Kasumi-1 (cell line): ENCODE measurements at regions not wholly inside any gene's neighbourhood (a gene's known extent, or its start where the extent isn't known, plus 50 kb on each side); places are given as distances from the start of the nearest gene placed in this dataset.
"Not testable (repeated sequence)": the region's sequence is repeated elsewhere in the genome, so short reads cannot be mapped to it uniquely, and the experiment has no call there.

Experiments used
- DNase-seq, 2 experiments: peaks; one replicate each; lab custom pipeline; 2025; lab: John Stamatoyannopoulos, UW

GRCh38 chr20:54844346-54844745 is 369.0 kb downstream of the DOK5 start:
- DNase-seq = no peak

- DNase-seq = no peak
These were observed 368.5 kb downstream of the DOK5 start for GRCh38 chr20:54843865-54844264.

DNA sequence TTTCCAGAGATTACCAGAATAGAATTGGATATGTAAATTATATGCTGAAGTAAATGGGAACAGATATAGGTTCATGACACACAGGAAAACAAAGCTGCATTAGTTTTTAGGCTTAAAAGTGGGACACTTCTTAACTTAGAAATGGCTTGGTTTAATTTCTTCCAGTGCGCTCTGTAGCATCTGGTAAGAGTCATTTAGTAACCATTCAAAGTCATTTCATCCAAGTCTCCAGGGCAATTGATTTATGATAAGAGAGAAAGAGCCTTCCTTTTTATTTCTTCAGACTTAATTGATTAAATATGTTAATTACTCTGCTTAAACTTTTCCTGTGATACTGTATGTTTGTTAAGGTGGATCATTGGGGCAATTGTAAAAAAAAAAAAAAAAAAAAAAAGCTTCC is 368.0 kb downstream of the DOK5 start:
- no peak for DNase-seq

DNA sequence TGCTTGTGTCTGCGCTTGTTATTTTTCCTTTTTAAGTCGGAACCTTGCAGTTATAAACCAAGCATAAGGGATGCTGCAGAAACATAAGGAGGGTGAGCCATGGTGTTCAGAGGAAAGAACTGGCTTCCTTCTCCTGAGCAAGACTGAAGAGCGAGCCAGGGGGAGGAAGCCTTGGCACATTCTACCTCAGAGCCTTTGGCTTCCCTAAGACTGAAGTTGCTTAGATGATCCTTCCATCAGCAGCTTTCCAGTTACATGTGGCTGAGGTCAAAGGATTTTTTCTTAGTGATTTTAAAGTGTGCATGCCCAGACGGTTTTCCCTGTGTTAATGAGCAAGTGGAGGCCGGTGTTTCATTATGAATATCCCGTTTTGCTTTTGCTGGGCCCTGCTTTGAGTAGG is 363.8 kb downstream of the DOK5 start:
- DNase-seq = no peak

GRCh38 chr20:54837226-54837625 is 361.8 kb downstream of the DOK5 start:
- DNase-seq = no peak

DNA sequence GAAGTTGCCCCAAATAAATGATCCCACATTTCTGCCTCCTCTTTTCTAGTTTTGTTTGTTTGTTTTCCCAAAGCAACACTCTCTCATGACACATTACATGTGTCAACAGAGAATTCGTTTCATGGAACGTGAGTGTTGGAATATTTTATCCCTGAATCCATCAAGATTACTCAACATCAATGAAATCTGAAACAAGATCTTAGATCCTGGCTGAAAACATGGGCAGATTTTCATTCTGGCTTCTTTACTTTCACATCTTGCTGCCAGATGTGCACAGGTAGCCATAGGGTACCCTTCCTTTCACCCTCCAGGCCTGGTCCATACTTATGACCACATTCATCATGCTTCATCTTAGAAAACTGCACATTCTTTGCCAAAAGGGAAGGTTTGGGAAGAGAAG is 347.0 kb downstream of the DOK5 start:
- DNase-seq = no peak

DNA sequence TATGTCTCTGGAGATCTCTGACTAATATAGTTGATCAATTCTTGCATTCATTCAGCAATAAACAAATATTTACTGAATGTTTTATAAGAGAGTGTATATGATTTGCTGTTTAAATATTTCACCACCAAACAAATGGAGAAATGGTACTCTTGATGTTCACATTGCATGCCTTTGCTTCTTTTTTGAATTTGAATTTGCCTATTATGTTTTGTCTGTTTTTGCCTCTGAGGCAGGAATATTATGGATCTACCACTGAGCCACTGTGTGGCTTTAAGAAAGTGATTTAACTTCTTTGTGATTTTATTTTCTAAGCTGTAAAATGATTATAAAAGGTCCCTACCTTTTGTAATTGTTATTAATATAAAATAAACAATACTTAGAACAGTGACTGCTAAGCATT is 345.0 kb downstream of the DOK5 start:
- no peak for DNase-seq

GRCh38 chr20:54806462-54806861 is 331.1 kb downstream of the DOK5 start:
- no peak for DNase-seq

GRCh38 chr20:54794874-54795273 is 319.5 kb downstream of the DOK5 start:
- no peak for DNase-seq

DNA sequence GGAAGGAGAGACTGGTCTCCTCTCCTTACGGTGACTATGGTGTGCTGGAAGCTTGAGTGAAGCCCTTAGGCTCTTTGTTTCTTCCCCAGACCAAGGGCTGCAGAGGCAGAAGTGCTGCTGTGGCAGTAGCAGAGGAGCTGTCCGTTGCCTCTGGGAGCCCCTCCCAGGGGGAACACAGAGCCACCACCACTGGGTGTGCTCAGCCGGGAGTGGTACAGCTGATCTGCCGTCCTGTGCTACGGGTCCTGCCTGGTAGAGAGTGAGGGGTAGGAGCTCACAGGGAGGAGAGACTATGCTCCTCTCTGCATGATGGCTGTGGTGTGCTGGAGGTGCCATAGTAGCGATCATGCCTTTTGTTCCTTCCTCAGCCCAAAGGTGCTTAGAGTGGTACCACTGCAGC is 318.7 kb downstream of the DOK5 start:
- no peak for DNase-seq

GRCh38 chr20:54793291-54793992 is 318.0 kb downstream of the DOK5 start:
- DNase-seq = no peak

DNA sequence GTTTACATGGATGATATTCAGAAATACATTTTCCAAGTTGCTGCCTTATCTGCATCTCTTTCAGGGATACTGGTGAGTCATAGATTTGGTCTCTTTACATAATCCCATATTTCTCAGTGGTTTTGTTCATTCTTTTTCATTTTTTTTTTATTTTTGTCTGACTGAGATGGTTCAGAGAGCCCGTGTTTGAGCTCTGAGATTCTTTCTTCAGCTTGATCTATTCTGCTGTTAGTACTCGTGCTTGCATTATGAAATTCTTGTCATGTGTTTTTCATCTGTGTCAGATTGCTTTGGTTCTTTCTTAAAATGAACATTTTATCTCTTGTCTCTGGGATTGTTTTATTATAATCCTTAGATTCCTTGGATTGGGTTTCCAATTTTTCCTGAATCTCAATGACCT is 317.3 kb downstream of the DOK5 start:
- DNase-seq = no peak

GRCh38 chr20:54788260-54788659 is 312.9 kb downstream of the DOK5 start:
- DNase-seq = not testable (repeated sequence)

GRCh38 chr20:54782758-54783157 is 307.4 kb downstream of the DOK5 start:
- DNase-seq = not testable (repeated sequence)

- DNase-seq = no peak
These were observed 299.0 kb downstream of the DOK5 start for GRCh38 chr20:54774426-54774825.

DNA sequence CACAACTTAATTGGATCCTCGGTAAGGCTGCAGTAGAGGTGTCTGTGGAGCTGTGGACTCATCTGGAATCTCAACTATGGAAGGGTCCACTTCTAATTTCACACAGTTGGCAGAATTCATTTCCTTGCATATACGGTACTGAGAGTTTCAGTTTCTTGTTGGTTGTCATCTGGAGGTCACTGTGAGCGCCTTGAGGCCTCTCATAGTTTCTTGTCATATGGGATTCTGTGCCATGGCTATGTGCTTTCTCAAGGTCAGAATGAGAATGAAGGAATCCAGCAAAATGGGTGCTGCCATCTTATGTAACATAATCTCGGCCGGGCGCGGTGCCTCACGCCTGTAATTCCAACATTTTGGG is 298.2 kb downstream of the DOK5 start:
- no peak for DNase-seq

GRCh38 chr20:54772893-54773642 is 297.7 kb downstream of the DOK5 start:
- DNase-seq = no peak

DNA sequence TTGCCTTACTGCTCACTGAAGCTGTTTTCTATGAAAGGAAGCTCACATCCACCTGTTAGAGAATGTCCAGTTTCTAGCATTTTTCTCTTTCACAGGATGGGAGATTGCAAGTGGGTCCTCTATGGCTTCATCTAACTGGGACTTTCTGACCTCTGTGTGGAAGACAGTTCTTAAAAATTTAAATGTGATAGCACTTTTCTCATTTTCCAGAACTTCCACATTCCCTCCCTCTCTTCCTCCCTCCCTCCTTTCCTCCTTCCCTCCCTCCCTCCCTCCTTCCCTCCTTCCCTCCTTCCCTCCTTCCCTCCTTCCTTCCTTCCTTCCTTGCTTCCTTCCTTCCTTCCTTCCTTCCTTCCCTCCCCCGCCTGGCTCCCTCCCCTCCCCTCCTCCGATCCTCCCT is 291.1 kb downstream of the DOK5 start:
- DNase-seq = no peak

DNA sequence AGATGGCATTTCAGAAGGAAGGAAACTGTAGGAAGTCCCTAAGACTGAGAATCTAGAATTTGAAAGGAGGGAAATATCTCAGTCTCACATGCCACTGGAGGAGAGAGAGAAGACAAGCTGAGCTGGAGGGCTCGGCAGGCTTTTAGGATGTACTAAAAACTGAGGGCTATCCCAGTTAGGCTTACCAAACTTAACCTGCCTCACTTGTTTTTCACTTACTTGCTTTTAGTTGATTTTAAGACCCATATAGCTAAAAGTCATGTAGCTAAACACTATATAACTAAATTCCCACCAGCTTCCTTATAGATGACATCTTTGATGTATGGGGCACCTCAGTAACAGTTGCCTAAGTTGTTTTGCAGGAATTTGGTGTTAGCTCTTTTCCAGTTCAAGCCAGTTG is 288.0 kb downstream of the DOK5 start:
- DNase-seq = no peak

- DNase-seq = no peak
These were observed 284.2 kb downstream of the DOK5 start for GRCh38 chr20:54759589-54759988.

GRCh38 chr20:54746796-54747195 is 271.4 kb downstream of the DOK5 start:
- DNase-seq = no peak

DNA sequence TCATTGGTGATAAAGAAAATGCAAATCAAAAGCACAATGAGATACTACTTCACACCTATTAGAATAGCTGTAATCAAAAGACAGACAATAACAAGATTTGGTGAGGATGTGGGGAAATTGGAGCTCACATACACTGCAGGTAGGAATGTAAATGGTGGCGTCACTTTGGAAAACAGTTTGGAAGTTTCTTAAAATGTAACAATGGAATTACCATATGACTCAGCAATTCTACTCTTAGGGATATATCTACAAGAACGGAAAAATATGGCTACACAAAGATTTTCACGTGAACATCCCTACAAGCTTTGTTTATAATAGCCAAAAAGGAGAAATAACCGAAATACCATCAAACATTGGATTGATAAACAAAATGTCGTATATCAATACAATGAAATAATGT is 270.4 kb downstream of the DOK5 start:
- no peak for DNase-seq

- DNase-seq = no peak
These were observed 268.7 kb downstream of the DOK5 start for GRCh38 chr20:54744097-54744496.

GRCh38 chr20:54742193-54742592 is 266.8 kb downstream of the DOK5 start:
- no peak for DNase-seq
